Sigmoid colon (tissue), 4 donors: ENCODE measurements at regions not wholly inside any gene's neighbourhood (a gene's known extent, or its start where the extent isn't known, plus 50 kb on each side); places are given as distances from the start of the nearest gene placed in this dataset.

Source experiments
- CTCF ChIP-seq, 4 experiments: fragments of 450-650 bp in 3 of 4; fragments of 200-600 bp in 1 of 4; IDR thresholded peaks; one replicate each; pipeline ENCODE4 v1.5.1; 2016 to 2019; ENCODE audit warnings: antibody characterized with exemption in 4 of 4, mild to moderate bottlenecking in 3 of 4, moderate library complexity in 2 of 4
- EP300 ChIP-seq, 4 donors: sonication (generic); formaldehyde crosslinking; IDR thresholded peaks; one replicate each; pipeline ENCODE4 v1.6.1; 2017; ENCODE audit warnings: antibody characterized with exemption in 4 of 4
- POLR2A ChIP-seq, 2 donors: fragments of 450-650 bp; IDR thresholded peaks; one replicate each; pipeline ENCODE4 v1.6.1; 2016; ENCODE audit warnings: antibody characterized with exemption in 2 of 2, mild to moderate bottlenecking in 2 of 2, moderate library complexity in 2 of 2
- POLR2AphosphoS5 ChIP-seq, 4 donors: sonication (generic); formaldehyde crosslinking; IDR thresholded peaks; one replicate each; pipeline ENCODE4 v1.6.1; 2017; ENCODE audit warnings: antibody characterized with exemption in 4 of 4

GRCh38 chr2:118737684-118738083 lies 109.8 kb downstream of the EN1 start:
- TF ChIP-seq CTCF (IDR thresholded peaks at IDR 0.05) (no peak), EP300 (IDR thresholded peaks at IDR 0.05) (no peak), POLR2A (IDR thresholded peaks at IDR 0.05) (no peak), POLR2AphosphoS5 (IDR thresholded peaks at IDR 0.05) (no peak)
